ENCODE measurements at regions not wholly inside any gene's neighbourhood (a gene's known extent, or its start where the extent isn't known, plus 50 kb on each side); places are given as distances from the start of the nearest gene placed in this dataset.
"Not testable (repeated sequence)": the region's sequence is repeated elsewhere in the genome, so short reads cannot be mapped to it uniquely, and the experiment has no call there.

GRCh38 chr1:60916906-60917305 is 165.5 kb upstream of the NFIA start:
- Mint-ChIP-seq H3K9me3 (peaks cover 15% of the 10 kb centered on the region), H3K4me1 (ENCODE audit: unreplicated experiment) (peaks cover 44% of the 10 kb centered on the region), H3K36me3 (peaks cover 3% of the 10 kb centered on the region), H3K27ac (no peak overlapping the region), H3K4me3 (no peak overlapping the region), H3K27me3 (peaks cover 5% of the 10 kb centered on the region)
- DNase-seq (ENCODE audit: extremely low spot score, unreplicated experiment) = no peak
- TF ChIP-seq CTCF (conservative IDR thresholded peaks at IDR 0.05) = no peak

- Mint-ChIP-seq H3K4me1 (ENCODE audit: unreplicated experiment) (peaks cover 46% of the 10 kb centered on the region), H3K36me3 (peaks cover 3% of the 10 kb centered on the region), H3K9me3 (peaks cover 18% of the 10 kb centered on the region), H3K27ac (no peak overlapping the region), H3K4me3 (no peak overlapping the region), H3K27me3 (peaks cover 5% of the 10 kb centered on the region)
- DNase-seq (ENCODE audit: extremely low spot score, unreplicated experiment) = no peak
- no peak for TF ChIP-seq CTCF (conservative IDR thresholded peaks at IDR 0.05)
These were observed 166.2 kb upstream of the NFIA start for GRCh38 chr1:60916199-60916598.

- peaks cover 5% of the 10 kb centered on the region for H3K27me3 Mint-ChIP-seq
- peaks cover 23% of the 10 kb centered on the region for H3K9me3 Mint-ChIP-seq
- H3K4me1 Mint-ChIP-seq (ENCODE audit: unreplicated experiment) = peaks cover 41% of the 10 kb centered on the region
- TF ChIP-seq CTCF (conservative IDR thresholded peaks at IDR 0.05) = no peak
- DNase-seq (ENCODE audit: extremely low spot score, unreplicated experiment) = no peak
- peaks cover 6% of the 10 kb centered on the region for H3K36me3 Mint-ChIP-seq
- H3K27ac Mint-ChIP-seq = no peak overlapping the region
- no peak overlapping the region for H3K4me3 Mint-ChIP-seq
These were observed 166.9 kb upstream of the NFIA start for GRCh38 chr1:60915441-60915840.

GRCh38 chr1:60914982-60915381 is 167.4 kb upstream of the NFIA start:
- Mint-ChIP-seq H3K4me3 (no peak overlapping the region), H3K9me3 (peaks cover 23% of the 10 kb centered on the region), H3K27ac (no peak overlapping the region), H3K27me3 (peaks cover 5% of the 10 kb centered on the region), H3K36me3 (peaks cover 6% of the 10 kb centered on the region), H3K4me1 (ENCODE audit: unreplicated experiment) (peaks cover 41% of the 10 kb centered on the region)
- DNase-seq (ENCODE audit: extremely low spot score, unreplicated experiment) = no peak
- no peak for TF ChIP-seq CTCF (conservative IDR thresholded peaks at IDR 0.05)

GRCh38 chr1:60913708-60914107 is 168.7 kb upstream of the NFIA start:
- H3K4me1 Mint-ChIP-seq (ENCODE audit: unreplicated experiment) = peaks cover 46% of the 10 kb centered on the region
- H3K4me3 Mint-ChIP-seq; H3K27me3 Mint-ChIP-seq; H3K36me3 Mint-ChIP-seq; DNase-seq (ENCODE audit: extremely low spot score, unreplicated experiment); H3K27ac Mint-ChIP-seq: not testable (repeated sequence)
- H3K9me3 Mint-ChIP-seq = peaks cover 23% of the 10 kb centered on the region

- peaks cover 23% of the 10 kb centered on the region for H3K9me3 Mint-ChIP-seq
- peaks cover 39% of the 10 kb centered on the region for H3K4me1 Mint-ChIP-seq (ENCODE audit: unreplicated experiment)
- H3K27me3 Mint-ChIP-seq = peaks cover 5% of the 10 kb centered on the region
- H3K27ac Mint-ChIP-seq = no peak overlapping the region
- TF ChIP-seq CTCF (conservative IDR thresholded peaks at IDR 0.05) = no peak
- no peak for DNase-seq (ENCODE audit: extremely low spot score, unreplicated experiment)
- peaks cover 6% of the 10 kb centered on the region for H3K36me3 Mint-ChIP-seq
- no peak overlapping the region for H3K4me3 Mint-ChIP-seq
These were observed 169.3 kb upstream of the NFIA start for GRCh38 chr1:60913039-60913438.
